ENCODE measurements at regions not wholly inside any gene's neighbourhood (a gene's known extent, or its start where the extent isn't known, plus 50 kb on each side); places are given as distances from the start of the nearest gene placed in this dataset.

GRCh38 chr11:92744929-92745585, 224.4 kb upstream of the MTNR1B start:
- no peaks in the 10 kb centered on the region for H3K4me1 ChIP-seq
- ATAC-seq (ENCODE audit: low FRiP score in 2 of 2) (no peak), DNase-seq (no peak)
- H3K36me3 ChIP-seq: no peaks in the 10 kb centered on the region
- 87 to 90% methylated on average over 4 of the region's 4 CpGs for WGBS, 2 donors
- no peaks in the 10 kb centered on the region for H3K9me3 ChIP-seq
- H3K4me3 ChIP-seq: no peak overlapping the region
- no peaks in the 10 kb centered on the region for H3K27me3 ChIP-seq
- no peak for TF ChIP-seq POLR2AphosphoS5 (IDR thresholded peaks at IDR 0.05)
- TF ChIP-seq, protein P1, sequence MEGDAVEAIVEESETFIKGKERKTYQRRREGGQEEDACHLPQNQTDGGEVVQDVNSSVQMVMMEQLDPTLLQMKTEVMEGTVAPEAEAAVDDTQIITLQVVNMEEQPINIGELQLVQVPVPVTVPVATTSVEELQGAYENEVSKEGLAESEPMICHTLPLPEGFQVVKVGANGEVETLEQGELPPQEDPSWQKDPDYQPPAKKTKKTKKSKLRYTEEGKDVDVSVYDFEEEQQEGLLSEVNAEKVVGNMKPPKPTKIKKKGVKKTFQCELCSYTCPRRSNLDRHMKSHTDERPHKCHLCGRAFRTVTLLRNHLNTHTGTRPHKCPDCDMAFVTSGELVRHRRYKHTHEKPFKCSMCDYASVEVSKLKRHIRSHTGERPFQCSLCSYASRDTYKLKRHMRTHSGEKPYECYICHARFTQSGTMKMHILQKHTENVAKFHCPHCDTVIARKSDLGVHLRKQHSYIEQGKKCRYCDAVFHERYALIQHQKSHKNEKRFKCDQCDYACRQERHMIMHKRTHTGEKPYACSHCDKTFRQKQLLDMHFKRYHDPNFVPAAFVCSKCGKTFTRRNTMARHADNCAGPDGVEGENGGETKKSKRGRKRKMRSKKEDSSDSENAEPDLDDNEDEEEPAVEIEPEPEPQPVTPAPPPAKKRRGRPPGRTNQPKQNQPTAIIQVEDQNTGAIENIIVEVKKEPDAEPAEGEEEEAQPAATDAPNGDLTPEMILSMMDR (IDR thresholded peaks at IDR 0.05): no peak
- TF ChIP-seq EP300 (IDR thresholded peaks at IDR 0.05): no peak
- TF ChIP-seq POLR2A (IDR thresholded peaks at IDR 0.05): no peak
- no peak overlapping the region for H3K27ac ChIP-seq

DNA sequence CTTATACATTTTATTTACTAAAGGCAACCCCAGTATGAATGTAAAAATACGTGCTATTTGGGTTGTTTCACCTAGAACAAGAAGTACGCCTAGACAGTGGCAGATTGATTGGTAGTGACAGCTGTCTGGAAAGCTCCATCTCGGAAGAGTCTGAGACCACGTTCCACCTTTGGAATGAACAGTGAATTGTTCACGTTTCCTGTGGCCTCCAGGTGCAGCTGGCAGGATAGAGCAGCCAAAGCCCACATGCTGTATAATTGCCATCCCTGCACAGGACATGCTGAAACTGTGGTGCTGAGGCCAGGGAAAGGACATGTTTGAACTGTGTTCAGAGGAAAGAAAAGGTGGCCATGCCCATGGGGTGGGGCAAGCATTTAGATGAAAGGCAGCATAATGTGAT, 218.7 kb upstream of the MTNR1B start:
- DNase-seq (no peak), ATAC-seq (ENCODE audit: low FRiP score in 2 of 2) (no peak)
- Histone ChIP-seq H3K4me3 (no peak overlapping the region), H3K27ac (no peak overlapping the region), H3K9me3 (no peaks in the 10 kb centered on the region), H3K4me1 (no peaks in the 10 kb centered on the region), H3K27me3 (no peaks in the 10 kb centered on the region), H3K36me3 (no peaks in the 10 kb centered on the region)
- no peak for TF ChIP-seq POLR2AphosphoS5 (IDR thresholded peaks at IDR 0.05)
- TF ChIP-seq, protein P1 (IDR thresholded peaks at IDR 0.05): no peak
- TF ChIP-seq EP300 (IDR thresholded peaks at IDR 0.05): no peak
- no peak for TF ChIP-seq POLR2A (IDR thresholded peaks at IDR 0.05)
- 70 to 74% methylated on average over 5 of the region's 5 CpGs for WGBS, 2 donors

GRCh38 chr11:92751594-92751993, 217.9 kb upstream of the MTNR1B start:
- ATAC-seq (ENCODE audit: low FRiP score in 2 of 2): no peak
- no peaks in the 10 kb centered on the region for H3K4me1 ChIP-seq
- H3K4me3 ChIP-seq: no peak overlapping the region
- no peak for DNase-seq
- H3K27me3 ChIP-seq: no peaks in the 10 kb centered on the region
- no peak for TF ChIP-seq POLR2AphosphoS5 (IDR thresholded peaks at IDR 0.05)
- no peak for TF ChIP-seq EP300 (IDR thresholded peaks at IDR 0.05)
- H3K36me3 ChIP-seq: no peaks in the 10 kb centered on the region
- WGBS, 2 donors: 81 to 91% methylated on average over 11 of the region's 11 CpGs
- no peak overlapping the region for H3K27ac ChIP-seq
- H3K9me3 ChIP-seq: no peaks in the 10 kb centered on the region

GRCh38 chr11:92752122-92752521, 217.3 kb upstream of the MTNR1B start:
- DNase-seq (no peak), ATAC-seq (ENCODE audit: low FRiP score in 2 of 2) (no peak)
- no peaks in the 10 kb centered on the region for H3K9me3 ChIP-seq
- no peaks in the 10 kb centered on the region for H3K36me3 ChIP-seq
- 81 to 88% methylated on average over 1 of the region's 1 CpG for WGBS, 2 donors
- no peaks in the 10 kb centered on the region for H3K27me3 ChIP-seq
- no peak overlapping the region for H3K4me3 ChIP-seq
- TF ChIP-seq POLR2AphosphoS5 (IDR thresholded peaks at IDR 0.05) (no peak), POLR2A (IDR thresholded peaks at IDR 0.05) (no peak), EP300 (IDR thresholded peaks at IDR 0.05) (no peak)
- TF ChIP-seq, protein P1 (IDR thresholded peaks at IDR 0.05): no peak
- H3K4me1 ChIP-seq: no peaks in the 10 kb centered on the region
- H3K27ac ChIP-seq: no peak overlapping the region

DNA sequence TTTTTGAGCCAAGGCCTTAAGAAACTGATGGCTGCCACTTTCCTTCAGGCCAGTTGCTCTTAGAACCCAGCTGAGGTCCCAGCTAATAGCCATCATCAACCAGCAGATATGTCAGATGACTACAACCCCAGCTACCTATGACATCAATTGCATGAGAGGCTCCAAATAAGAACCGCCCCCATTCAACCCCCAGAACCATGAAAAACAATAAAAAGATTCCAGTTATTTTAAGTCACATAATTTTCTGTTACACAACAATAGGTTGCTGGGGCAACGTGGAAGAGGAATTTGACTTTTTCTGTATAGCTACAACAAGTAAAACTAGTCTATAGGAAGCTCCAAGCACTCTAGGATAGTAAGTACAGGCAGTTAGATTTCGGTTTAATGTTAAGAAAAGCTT, 216.3 kb upstream of the MTNR1B start:
- DNase-seq: no peak
- Histone ChIP-seq H3K27ac (no peak overlapping the region), H3K27me3 (no peaks in the 10 kb centered on the region), H3K4me1 (no peaks in the 10 kb centered on the region), H3K4me3 (no peak overlapping the region), H3K9me3 (no peaks in the 10 kb centered on the region), H3K36me3 (no peaks in the 10 kb centered on the region)
- no peak for ATAC-seq (ENCODE audit: low FRiP score in 2 of 2)
- 76 to 95% methylated on average over 3 of the region's 3 CpGs for WGBS, 2 donors
- TF ChIP-seq POLR2A (IDR thresholded peaks at IDR 0.05) (no peak), EP300 (IDR thresholded peaks at IDR 0.05) (no peak), POLR2AphosphoS5 (IDR thresholded peaks at IDR 0.05) (no peak)
- TF ChIP-seq, protein P1 (IDR thresholded peaks at IDR 0.05): no peak

Measured in upper lobe of left lung (tissue), 6 donors.